ENCODE measurements at regions not wholly inside any gene's neighbourhood (a gene's known extent, or its start where the extent isn't known, plus 50 kb on each side); places are given as distances from the start of the nearest gene placed in this dataset.
A peak's percentile ranks its signal among the peaks of the same experiment; 100 is the strongest.

GRCh38 chr5:77851176-77852067 is 75.3 kb upstream of the TBCA start:
- Histone ChIP-seq H3K27ac (no peak overlapping the region), H3K9me3 (no peaks in the 10 kb centered on the region), H3K36me3 (no peaks in the 10 kb centered on the region), H3K4me1 (peaks cover 0 to 7% of the 10 kb centered on the region in 2 donors), H3K4me3 (peak overlapping the region; percentile 57 to 76 (median 62)), H3K27me3 (peaks cover 2 to 19% (median 4%) of the 10 kb centered on the region in 3 donors)
- in situ Hi-C loops (cut with MboI; ENCODE audit: low sequenced_read_pairs in 4 of 4): no loop called here
- DNase-seq: no peak
- no peak for ATAC-seq
- intact Hi-C loops (cut with DNase I; ENCODE audit: low total_unique reads): no loop called here
- no peak for TF ChIP-seq POLR2A (IDR thresholded peaks at IDR 0.05)
- TF ChIP-seq CTCF (IDR thresholded peaks at IDR 0.05 in 4 of 5, conservative IDR thresholded peaks at IDR 0.05 in 1 of 5): no peak

GRCh38 chr5:77850536-77851175 is 74.5 kb upstream of the TBCA start:
- in situ Hi-C loops (cut with MboI; ENCODE audit: low sequenced_read_pairs in 4 of 4): no loop called here
- intact Hi-C loops (cut with DNase I; ENCODE audit: low total_unique reads): no loop called here
- H3K4me3 ChIP-seq: peak overlapping the region; percentile 57 to 76 (median 62)
- no peak overlapping the region for H3K27ac ChIP-seq
- TF ChIP-seq POLR2A (IDR thresholded peaks at IDR 0.05) (no peak), CTCF (IDR thresholded peaks at IDR 0.05 in 4 of 5, conservative IDR thresholded peaks at IDR 0.05 in 1 of 5) (no peak)
- H3K27me3 ChIP-seq: peaks cover 2 to 19% (median 4%) of the 10 kb centered on the region in 3 donors
- H3K4me1 ChIP-seq: peaks cover 0 to 7% of the 10 kb centered on the region in 2 donors
- H3K36me3 ChIP-seq: no peaks in the 10 kb centered on the region
- H3K9me3 ChIP-seq: no peaks in the 10 kb centered on the region
- ATAC-seq: no peak
- no peak for DNase-seq

- Histone ChIP-seq H3K27me3 (peaks cover 4 to 19% (median 5%) of the 10 kb centered on the region in 3 donors), H3K27ac (no peak overlapping the region), H3K4me1 (peaks cover 0 to 12% of the 10 kb centered on the region in 2 donors), H3K9me3 (no peaks in the 10 kb centered on the region), H3K36me3 (no peaks in the 10 kb centered on the region), H3K4me3 (no peak overlapping the region)
- ATAC-seq (no peak), DNase-seq (no peak)
- in situ Hi-C loops (cut with MboI; ENCODE audit: low sequenced_read_pairs in 4 of 4): no loop called here
- intact Hi-C loops (cut with DNase I; ENCODE audit: low total_unique reads): no loop called here
- TF ChIP-seq POLR2A (IDR thresholded peaks at IDR 0.05) (no peak), CTCF (IDR thresholded peaks at IDR 0.05 in 4 of 5, conservative IDR thresholded peaks at IDR 0.05 in 1 of 5) (no peak)
These were observed 73.3 kb upstream of the TBCA start for GRCh38 chr5:77849308-77849900.

GRCh38 chr5:77847814-77848290 is 71.7 kb upstream of the TBCA start:
- intact Hi-C loops (cut with DNase I; ENCODE audit: low total_unique reads) (no loop called here), in situ Hi-C loops (cut with MboI; ENCODE audit: low sequenced_read_pairs in 4 of 4) (no loop called here)
- no peaks in the 10 kb centered on the region for H3K36me3 ChIP-seq
- H3K4me3 ChIP-seq: no peak overlapping the region
- no peaks in the 10 kb centered on the region for H3K9me3 ChIP-seq
- H3K4me1 ChIP-seq: peaks cover 0 to 12% of the 10 kb centered on the region in 2 donors
- TF ChIP-seq CTCF (IDR thresholded peaks at IDR 0.05 in 4 of 5, conservative IDR thresholded peaks at IDR 0.05 in 1 of 5): no peak
- TF ChIP-seq POLR2A (IDR thresholded peaks at IDR 0.05): no peak
- DNase-seq (no peak), ATAC-seq (no peak)
- H3K27me3 ChIP-seq: peaks cover 0 to 13% (median 2%) of the 10 kb centered on the region in 3 donors
- no peak overlapping the region for H3K27ac ChIP-seq
